HG03139 (cell line): ENCODE measurements at regions not wholly inside any gene's neighbourhood (a gene's known extent, or its start where the extent isn't known, plus 50 kb on each side); places are given as distances from the start of the nearest gene placed in this dataset.

Experiments
- ATAC-seq: cut with Tn5 transposase; IDR thresholded peaks from one replicate; pipeline ENCODE4 v1.9.1; 2021; ENCODE audit not compliant: unreplicated experiment

DNA sequence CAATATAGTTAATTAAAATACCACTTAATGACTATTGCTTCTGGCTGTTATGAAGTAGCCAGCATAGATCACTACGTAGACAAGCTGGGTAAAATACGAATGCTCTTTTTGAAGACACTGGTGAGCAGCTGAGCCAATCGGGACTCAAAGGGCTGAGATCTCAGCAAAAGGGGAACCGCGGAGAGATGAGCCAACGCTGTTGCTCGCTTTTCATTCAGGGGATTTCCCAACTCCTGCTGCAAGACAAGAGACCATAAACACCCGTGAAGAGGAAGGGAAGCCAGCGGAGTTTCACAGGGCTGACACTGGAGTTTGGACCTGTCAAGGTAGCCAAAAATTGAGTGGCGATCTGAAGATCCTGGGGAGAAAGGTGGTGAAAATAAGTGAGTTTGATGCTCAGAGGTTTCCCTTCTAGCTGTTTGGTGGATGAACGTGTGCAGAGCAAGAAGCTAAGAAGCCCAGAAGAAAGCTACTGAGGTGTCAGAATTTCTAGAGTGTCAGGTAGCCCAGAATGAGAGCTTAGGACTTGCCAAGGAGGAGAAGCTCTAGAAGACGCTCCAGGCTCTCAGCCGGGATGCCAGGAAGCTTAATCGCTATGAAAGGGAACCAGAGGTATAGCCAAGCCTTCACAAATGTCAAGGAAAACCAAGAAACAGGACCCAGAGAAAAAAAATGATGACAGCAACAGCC is 79.6 kb upstream of the RNU6ATAC start:
- ATAC-seq = no peak

GRCh38 chr9:134245179-134245578 is 80.8 kb upstream of the RNU6ATAC start:
- ATAC-seq = no peak

GRCh38 chr9:134247918-134248631 is 78.2 kb upstream of the RXRA start:
- ATAC-seq = no peak

- no peak for ATAC-seq
Measured at GRCh38 chr9:134251296-134252069, 74.8 kb upstream of the RXRA start.

GRCh38 chr9:134252084-134252830 is 74.0 kb upstream of the RXRA start:
- ATAC-seq = no peak

GRCh38 chr9:134253606-134254205 is 72.5 kb upstream of the RXRA start:
- ATAC-seq = no peak

DNA sequence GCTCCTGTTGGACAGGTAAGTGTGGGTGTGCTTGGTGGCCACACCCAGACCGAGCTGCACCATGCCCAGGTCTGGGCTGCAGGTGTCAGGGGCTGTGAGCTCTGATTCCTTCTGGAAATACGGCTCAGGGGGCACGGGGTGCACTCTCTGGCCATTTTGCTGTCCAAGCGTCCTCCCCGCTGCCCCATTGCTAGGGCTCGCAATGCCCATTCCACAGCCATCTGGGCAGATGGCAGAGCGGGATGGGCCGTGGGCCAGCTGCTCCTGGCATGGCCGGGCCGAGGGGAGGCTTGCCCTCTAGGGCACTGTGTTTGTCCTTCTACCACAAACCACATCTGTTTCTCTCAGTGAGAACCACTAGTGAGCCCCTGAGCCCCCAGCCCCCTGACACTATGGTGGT is 67.9 kb upstream of the RXRA start:
- ATAC-seq = no peak

DNA sequence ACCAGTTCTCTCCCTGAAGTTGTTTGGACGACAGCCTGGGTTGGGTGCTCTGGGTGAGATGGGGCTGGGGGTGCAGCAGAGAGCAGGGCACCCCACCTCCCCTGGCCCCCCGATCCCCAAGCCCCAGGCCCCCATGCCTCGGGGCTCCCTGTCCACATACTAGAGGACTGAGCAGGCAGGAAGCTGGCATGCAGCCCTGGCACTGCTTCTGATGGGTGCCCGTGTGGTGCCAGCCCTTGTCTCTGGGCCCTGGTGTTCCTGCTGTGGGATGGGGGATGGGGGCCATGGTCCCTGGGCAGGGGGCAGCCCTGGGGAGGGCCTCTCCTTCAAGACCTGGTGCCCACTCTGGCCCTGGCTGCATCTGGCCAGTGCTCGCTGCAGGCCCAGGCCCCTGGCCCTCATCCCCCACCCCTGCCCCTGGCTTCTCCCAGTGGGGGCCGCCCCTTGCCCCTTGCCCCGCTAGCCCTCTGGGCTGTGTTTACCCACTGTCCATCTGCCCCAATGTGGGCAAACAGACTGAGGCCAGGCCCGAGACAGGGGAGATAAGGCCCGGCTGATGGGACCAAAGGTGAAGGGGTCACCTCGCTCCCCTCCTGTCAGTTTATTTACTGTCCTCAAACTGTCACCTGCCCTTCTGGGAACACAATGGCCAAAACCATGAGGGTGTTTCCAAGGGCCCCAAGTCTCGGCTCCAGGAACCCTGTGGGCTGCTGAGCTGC is 67.3 kb upstream of the RXRA start:
- no peak for ATAC-seq

DNA sequence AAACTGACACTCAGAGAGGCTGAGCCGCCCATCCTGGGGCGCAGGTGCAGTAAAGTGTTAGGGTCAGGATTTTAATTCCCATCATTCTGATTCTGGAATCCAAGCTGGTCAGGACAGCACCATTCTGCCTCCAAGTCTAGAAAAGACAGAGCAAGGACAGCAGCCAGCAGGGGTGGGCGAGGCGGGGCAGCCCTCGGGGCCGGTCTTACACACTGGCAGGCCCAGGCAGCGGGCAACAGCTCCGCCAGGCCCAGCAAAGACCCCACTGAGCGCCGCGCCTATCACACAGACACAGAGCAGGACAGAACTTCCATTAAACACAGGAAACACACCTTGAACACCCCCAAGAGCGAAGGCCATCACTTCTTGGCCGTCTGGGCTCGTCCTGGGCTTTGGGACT is 66.5 kb upstream of the RXRA start:
- no peak for ATAC-seq

DNA sequence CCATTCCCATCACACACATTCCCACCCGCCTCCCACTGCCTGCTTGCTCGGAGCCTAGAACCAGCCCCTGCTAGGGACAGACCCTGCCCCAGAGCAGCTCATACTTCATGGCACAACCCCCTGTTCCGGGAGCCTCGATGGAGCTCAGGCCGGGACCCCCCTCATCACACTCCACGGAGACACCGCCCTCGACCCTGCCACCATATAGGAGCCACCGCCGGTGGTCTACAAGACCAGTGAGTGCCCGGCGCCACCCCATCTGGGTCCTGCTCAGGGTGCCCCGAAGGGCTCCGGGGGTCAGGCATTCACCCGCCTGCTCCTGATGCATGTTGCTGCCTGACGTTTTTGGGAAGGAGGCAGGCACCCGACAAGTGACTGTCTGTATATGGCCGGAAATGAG is 65.5 kb upstream of the RXRA start:
- no peak for ATAC-seq

- no peak for ATAC-seq
Measured at GRCh38 chr9:134262035-134262434, 64.2 kb upstream of the RXRA start.

DNA sequence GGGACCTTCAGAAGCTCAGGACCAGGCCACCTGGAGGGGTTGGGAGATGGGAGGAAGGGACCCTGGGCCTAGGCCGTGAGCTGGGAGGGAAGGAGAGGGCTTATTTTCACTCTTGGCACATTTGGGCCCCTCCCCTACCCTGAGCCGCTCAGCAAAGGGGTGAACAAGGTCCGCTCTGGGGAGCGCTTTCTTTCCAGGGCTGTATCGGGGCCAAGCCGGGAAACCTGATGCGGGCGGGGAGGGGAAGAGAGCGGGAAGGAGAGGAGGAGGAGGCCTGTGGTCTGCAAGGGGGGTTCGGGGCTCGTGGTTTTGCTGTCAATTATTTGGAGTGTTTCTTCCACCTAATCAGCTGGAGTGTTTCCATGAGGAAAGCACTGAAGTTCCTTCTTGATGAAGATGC is 62.7 kb upstream of the RXRA start:
- no peak for ATAC-seq

DNA sequence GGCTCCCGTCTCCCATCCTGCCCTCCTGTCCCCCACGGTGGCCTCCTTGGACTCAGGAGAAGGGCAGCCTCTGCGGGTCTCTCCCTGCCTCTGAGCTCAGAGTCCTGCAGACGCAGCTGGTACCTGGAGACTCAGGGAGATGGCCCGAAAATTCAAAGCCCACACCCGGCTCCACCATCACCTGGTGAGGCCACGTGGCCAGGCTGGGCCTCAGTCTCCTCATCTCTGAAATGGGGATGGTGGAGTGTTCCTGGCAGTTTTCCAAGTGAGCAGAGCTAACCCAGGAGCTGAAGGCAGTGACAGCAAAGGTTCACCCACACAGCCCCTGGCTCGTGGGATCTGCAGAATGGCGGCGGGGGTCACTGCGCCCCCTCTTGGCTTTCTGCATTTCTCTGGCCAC is 62.1 kb upstream of the RXRA start:
- ATAC-seq = no peak

GRCh38 chr9:134265078-134265477 is 61.2 kb upstream of the RXRA start:
- no peak for ATAC-seq

DNA sequence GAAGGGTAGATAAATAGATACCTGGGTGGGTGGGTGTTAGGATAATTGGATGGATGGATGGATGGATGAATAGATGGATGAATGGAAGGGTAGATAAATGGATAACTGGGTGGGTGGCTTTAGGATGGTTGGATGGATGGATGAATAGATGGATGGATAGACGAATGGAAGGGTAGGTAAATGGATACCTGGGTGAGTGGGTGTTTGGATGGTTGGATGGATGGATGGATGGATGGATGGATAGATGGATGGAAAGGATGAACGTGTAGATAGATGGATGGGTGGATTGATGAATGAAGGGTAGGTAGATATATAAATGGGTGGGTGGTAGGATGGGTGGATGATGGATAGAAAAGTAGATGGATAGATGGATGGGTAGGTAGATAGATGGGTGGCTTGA is 59.8 kb upstream of the RXRA start:
- ATAC-seq = no peak

DNA sequence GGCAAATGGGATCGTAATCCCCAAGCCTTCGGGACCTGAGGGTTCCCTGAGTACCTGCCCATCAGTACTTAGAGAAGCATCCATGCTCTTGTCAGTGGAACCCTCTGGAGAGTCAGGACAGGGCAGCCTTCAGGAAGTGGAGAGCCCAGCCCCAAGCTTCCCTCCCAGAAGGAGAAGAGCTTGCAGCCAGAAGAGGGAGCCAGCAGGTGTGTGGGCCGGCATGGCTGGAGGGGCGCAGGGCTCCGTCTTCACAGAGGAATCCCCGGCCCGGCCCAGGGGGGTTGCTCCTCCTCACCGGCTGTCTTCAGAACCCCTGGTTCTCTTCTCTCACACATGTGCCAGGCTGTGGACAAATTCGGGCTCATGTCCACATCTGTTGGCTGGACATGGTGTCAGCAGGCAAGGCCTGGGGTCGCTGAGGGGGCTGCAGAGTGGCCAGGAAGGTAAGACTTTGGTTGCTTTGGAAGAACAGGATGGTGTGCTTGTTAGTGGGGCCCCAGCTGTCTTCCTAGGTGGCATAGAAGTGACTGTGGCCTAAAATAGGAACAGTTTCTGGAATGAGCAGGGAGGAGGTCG is 58.9 kb upstream of the RXRA start:
- ATAC-seq = no peak

DNA sequence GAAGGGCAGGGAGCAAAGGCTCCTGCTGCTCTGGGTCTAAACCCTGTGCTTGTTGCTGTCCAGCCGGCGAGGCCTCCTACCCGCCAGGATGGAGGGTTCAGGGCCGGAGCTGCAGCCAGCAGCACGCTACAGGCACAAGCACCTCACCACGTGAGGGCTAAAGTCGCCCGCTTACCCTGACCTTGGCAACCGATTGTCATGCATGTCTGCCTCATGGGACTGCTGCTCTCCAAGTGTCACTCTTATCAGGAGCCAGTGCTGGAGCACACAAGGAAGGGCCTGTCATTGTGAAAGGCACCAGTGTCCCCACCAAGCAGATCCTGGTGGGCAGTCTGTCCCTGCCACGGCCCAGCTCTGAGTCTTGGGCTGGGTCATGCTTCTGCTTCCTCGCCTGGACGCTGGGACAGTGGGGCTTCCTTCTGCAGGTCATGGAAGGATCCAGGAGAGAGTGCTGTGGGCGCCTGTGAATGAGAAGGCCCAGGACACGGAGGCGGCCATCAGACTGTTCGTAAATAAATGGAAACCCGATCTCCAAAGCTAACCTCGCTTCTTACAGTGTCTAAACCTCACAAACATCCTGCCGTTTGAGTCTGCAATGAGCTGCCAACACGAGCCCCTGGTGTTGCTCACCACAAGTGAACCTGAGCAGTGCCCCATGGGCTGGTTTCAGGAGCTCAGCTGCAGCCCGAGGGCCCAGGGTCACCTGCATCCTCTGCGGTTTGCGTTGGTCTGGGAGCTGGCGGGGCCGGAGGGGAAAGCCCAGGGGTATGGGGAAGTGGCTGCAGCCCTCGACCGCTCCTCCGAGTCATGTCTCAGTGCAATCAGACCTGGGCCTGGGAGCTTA is 58.2 kb upstream of the RXRA start:
- peak; percentile 67 for ATAC-seq

DNA sequence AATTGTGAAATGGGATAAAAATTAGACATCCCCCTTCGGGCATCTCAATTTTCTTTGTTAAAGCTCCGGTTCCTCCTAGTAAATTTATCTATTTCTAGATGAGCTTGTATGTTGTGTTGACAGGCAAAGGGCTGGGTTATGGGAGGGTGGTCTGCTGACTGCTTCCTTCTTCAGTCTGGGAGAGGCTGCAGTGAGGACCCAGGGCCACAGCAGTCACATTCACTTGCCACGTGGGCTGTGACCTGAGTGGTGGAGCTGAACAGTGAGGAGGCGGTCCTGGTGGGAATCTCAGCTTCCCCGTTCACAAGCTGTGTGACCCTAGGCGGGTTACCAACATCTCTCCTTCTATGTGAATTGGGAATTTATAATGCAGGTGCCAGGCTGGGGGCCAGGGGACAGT is 57.5 kb upstream of the RXRA start:
- no peak for ATAC-seq
